SK-N-SH (cell line): ENCODE measurements at regions not wholly inside any gene's neighbourhood (a gene's known extent, or its start where the extent isn't known, plus 50 kb on each side); places are given as distances from the start of the nearest gene placed in this dataset.

Source experiments
- CTCF ChIA-PET: fragments of 300-600, 350-600 bp; formaldehyde crosslinking; extraction: SDS; loops from one replicate; lab custom pipeline; 2021; lab: Yijun Ruan, JAX
- POLR2A ChIA-PET: fragments of 350-600 bp; sonication (Branson Sonifier 250); formaldehyde crosslinking; extraction: SDS; loops from one replicate; lab custom pipeline; 2020; ENCODE audit warnings: antibody characterized with exemption, inconsistent platforms; lab: Yijun Ruan, JAX
- DNase-seq: peaks from one replicate; pipeline ENCODE4 v3.0.0; 2012
- H2AFZ ChIP-seq: fragments of 200-600 bp; sonication (generic); 2 replicates; pipeline ENCODE4 v1.8.1; 2016; ENCODE audit warnings: antibody characterized with exemption, mild to moderate bottlenecking, low read depth
- H3F3A ChIP-seq: fragments of 200-600 bp; sonication (generic); replicated peaks from 2 replicates; pipeline ENCODE3; 2016; ENCODE audit warnings: antibody characterized with exemption, mild to moderate bottlenecking; ENCODE audit not compliant: insufficient read depth
- H3K27ac ChIP-seq, 2 experiments: fragments of 200-500 bp in 1 of 2; fragments of 200-600 bp in 1 of 2; sonication (Bioruptor generic) in 1 of 2; sonication (generic), shearing (Covaris generic) in 1 of 2; 2 replicates each; pipeline versions ENCODE4 v1.5.1 to v1.6.1; 2014 to 2016; ENCODE audit warnings: low read depth in 2 of 2, inconsistent platforms in 1 of 2, low read length in 1 of 2, mild to moderate bottlenecking in 1 of 2, mixed read lengths in 1 of 2
- H3K27me3 ChIP-seq: fragments of 200-600 bp; sonication (generic), shearing (Covaris generic); 2 replicates; pipeline ENCODE4 v1.6.1; 2016; ENCODE audit warnings: mixed run types; ENCODE audit not compliant: insufficient read depth
- H3K36me3 ChIP-seq, 2 experiments: fragments of 200-500 bp in 1 of 2; fragments of 200-600 bp in 1 of 2; sonication (Bioruptor generic) in 1 of 2; sonication (generic) in 1 of 2; replicated peaks in 1 of 2; 2 replicates each; pipeline versions ENCODE3 to v1.5.1; 2014 to 2016; ENCODE audit warnings: low read length in 1 of 2, mild to moderate bottlenecking in 1 of 2; ENCODE audit not compliant: insufficient read depth in 2 of 2, control insufficient read depth in 1 of 2
- H3K4me1 ChIP-seq, 2 experiments: fragments of 200-500 bp in 1 of 2; fragments of 200-600 bp in 1 of 2; sonication (Bioruptor generic) in 1 of 2; sonication (generic), shearing (Covaris generic) in 1 of 2; 2 replicates each; pipeline versions ENCODE4 v1.5.1 to v1.6.1; 2014 to 2016; ENCODE audit warnings: low read depth in 1 of 2, low read length in 1 of 2, mixed run types in 1 of 2; ENCODE audit not compliant: insufficient read depth in 2 of 2, control insufficient read depth in 1 of 2
- H3K4me2 ChIP-seq: fragments of 200-600 bp; sonication (generic), shearing (Covaris generic); 2 replicates; pipeline ENCODE4 v1.6.1; 2017; ENCODE audit warnings: mixed run types
- H3K4me3 ChIP-seq, 2 experiments: fragments of 200-500 bp in 1 of 2; fragments of 200-600 bp in 1 of 2; sonication (Bioruptor generic) in 1 of 2; sonication (generic), shearing (Covaris generic) in 1 of 2; 2 replicates each; pipeline versions ENCODE4 v1.5.1 to v1.8.1; 2014 to 2016; ENCODE audit warnings: low read depth in 2 of 2, inconsistent platforms in 1 of 2, low read length in 1 of 2, mild to moderate bottlenecking in 1 of 2, mixed read lengths in 1 of 2, moderate library complexity in 1 of 2
- H3K79me2 ChIP-seq: fragments of 200-600 bp; sonication (generic); 2 replicates; pipeline ENCODE4 v1.8.1; 2017; ENCODE audit warnings: mild to moderate bottlenecking; ENCODE audit not compliant: insufficient read depth
- H3K9ac ChIP-seq: fragments of 200-600 bp; sonication (generic); 2 replicates; pipeline ENCODE4 v1.6.1; 2017; ENCODE audit warnings: mixed run types
- H3K9me2 ChIP-seq: fragments of 200-600 bp; sonication (generic); 2 replicates; pipeline ENCODE4 v1.6.1; 2017; ENCODE audit warnings: mixed run types
- H3K9me3 ChIP-seq: fragments of 200-600 bp; sonication (generic); 2 replicates; pipeline ENCODE4 v1.6.1; 2017; ENCODE audit warnings: mixed run types, mild to moderate bottlenecking, moderate library complexity
- H4K20me1 ChIP-seq: fragments of 200-600 bp; sonication (generic); 2 replicates; pipeline ENCODE4 v1.6.1; 2017; ENCODE audit warnings: mild to moderate bottlenecking, mixed run types; ENCODE audit not compliant: insufficient read depth
- CHD2 ChIP-seq: fragments of 150-350 bp; IDR thresholded peaks from 2 replicates; pipeline ENCODE4 v1.6.1; 2018; ENCODE audit warnings: low read length; ENCODE audit not compliant: partially characterized antibody
- ELF1 ChIP-seq: IDR thresholded peaks from 2 replicates; pipeline ENCODE4 v1.4.0; 2012
- FOSL2 ChIP-seq: IDR thresholded peaks from 2 replicates; pipeline ENCODE4 v1.4.0; 2012; ENCODE audit warnings: low read depth, mild to moderate bottlenecking, moderate library complexity, borderline replicate concordance
- IRF3 ChIP-seq: fragments of 150-350 bp; IDR thresholded peaks from 2 replicates; pipeline ENCODE4 v1.6.1; 2016; ENCODE audit warnings: mild to moderate bottlenecking, low read depth, low read length
- JUND ChIP-seq: IDR thresholded peaks from 2 replicates; pipeline ENCODE4 v1.4.0; 2012
- PBX3 ChIP-seq: IDR thresholded peaks from 2 replicates; pipeline ENCODE4; 2012
- POLR2AphosphoS5 ChIP-seq: IDR thresholded peaks from 2 replicates; pipeline ENCODE4 v1.6.1; 2012; ENCODE audit warnings: low read depth, low read length
- SIN3A ChIP-seq: IDR thresholded peaks from 2 replicates; pipeline ENCODE4 v1.6.1; 2012; ENCODE audit warnings: low read depth, mild to moderate bottlenecking, low read length, moderate library complexity, borderline replicate concordance
- SMC3 ChIP-seq: IDR thresholded peaks from 2 replicates; pipeline ENCODE4 v1.6.1; 2012; ENCODE audit warnings: low read depth, low read length, improper control_type of control experiment
- TEAD4 ChIP-seq: IDR thresholded peaks from 2 replicates; pipeline ENCODE4 v1.4.0; 2012; ENCODE audit warnings: mild to moderate bottlenecking, borderline replicate concordance; ENCODE audit not compliant: insufficient read depth
- ZBTB33 ChIP-seq: IDR thresholded peaks from 2 replicates; pipeline ENCODE4 v1.4.0; 2012; ENCODE audit warnings: low read depth, borderline replicate concordance
- WGBS: methylation state at CpG from one replicate; pipeline ENCODE4 v1.1.6; 2017; ENCODE audit warnings: low lambda C conversion rate; 5-methylcytosine and 5-hydroxymethylcytosine counted together
- TF ChIP-seq, protein P1 (sequence below): IDR thresholded peaks from 2 replicates; pipeline ENCODE4 v1.6.1; 2012; ENCODE audit warnings: mild to moderate bottlenecking, low read depth, low read length, moderate library complexity

- Histone ChIP-seq H3K27ac (no peak overlapping the region), H2AFZ (no peak overlapping the region), H3K9ac (no peak overlapping the region), H3K4me1 (no peaks in the 10 kb centered on the region; a peak in 1 of 4 replicates), H3K27me3 (no peaks in the 10 kb centered on the region), H3K9me3 (no peaks in the 10 kb centered on the region), H4K20me1 (no peaks in the 10 kb centered on the region), H3K36me3 (no peaks in the 10 kb centered on the region), H3K4me2 (no peak overlapping the region), H3K9me2 (no peaks in the 10 kb centered on the region), H3K4me3 (no peak overlapping the region), H3K79me2 (no peaks in the 10 kb centered on the region), H3F3A (no peaks in the 10 kb centered on the region)
- DNase-seq, result no peak
- CTCF ChIA-PET, result no interaction called here
- POLR2A ChIA-PET, result no interaction called here
- WGBS, result 10% methylated on average over 2 of the region's 2 CpGs
- TF ChIP-seq CHD2 (no peak), FOSL2 (no peak), TEAD4 (no peak), PBX3 (no peak), SIN3A (no peak), IRF3 (no peak), POLR2AphosphoS5 (no peak), JUND (no peak), SMC3 (no peak), ELF1 (no peak), ZBTB33 (no peak)
- TF ChIP-seq, protein P1, sequence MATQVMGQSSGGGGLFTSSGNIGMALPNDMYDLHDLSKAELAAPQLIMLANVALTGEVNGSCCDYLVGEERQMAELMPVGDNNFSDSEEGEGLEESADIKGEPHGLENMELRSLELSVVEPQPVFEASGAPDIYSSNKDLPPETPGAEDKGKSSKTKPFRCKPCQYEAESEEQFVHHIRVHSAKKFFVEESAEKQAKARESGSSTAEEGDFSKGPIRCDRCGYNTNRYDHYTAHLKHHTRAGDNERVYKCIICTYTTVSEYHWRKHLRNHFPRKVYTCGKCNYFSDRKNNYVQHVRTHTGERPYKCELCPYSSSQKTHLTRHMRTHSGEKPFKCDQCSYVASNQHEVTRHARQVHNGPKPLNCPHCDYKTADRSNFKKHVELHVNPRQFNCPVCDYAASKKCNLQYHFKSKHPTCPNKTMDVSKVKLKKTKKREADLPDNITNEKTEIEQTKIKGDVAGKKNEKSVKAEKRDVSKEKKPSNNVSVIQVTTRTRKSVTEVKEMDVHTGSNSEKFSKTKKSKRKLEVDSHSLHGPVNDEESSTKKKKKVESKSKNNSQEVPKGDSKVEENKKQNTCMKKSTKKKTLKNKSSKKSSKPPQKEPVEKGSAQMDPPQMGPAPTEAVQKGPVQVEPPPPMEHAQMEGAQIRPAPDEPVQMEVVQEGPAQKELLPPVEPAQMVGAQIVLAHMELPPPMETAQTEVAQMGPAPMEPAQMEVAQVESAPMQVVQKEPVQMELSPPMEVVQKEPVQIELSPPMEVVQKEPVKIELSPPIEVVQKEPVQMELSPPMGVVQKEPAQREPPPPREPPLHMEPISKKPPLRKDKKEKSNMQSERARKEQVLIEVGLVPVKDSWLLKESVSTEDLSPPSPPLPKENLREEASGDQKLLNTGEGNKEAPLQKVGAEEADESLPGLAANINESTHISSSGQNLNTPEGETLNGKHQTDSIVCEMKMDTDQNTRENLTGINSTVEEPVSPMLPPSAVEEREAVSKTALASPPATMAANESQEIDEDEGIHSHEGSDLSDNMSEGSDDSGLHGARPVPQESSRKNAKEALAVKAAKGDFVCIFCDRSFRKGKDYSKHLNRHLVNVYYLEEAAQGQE, result no peak
These were observed 280.8 kb downstream of the ATXN7L3B start for GRCh38 chr12:74818412-74818811.
